Activated CD4-positive, alpha-beta T cell treated with anti-CD3 and anti-CD28 coated beads, Interleukin-2, amount 50 U/mL, for 4 hours (primary cell): ENCODE measurements at regions not wholly inside any gene's neighbourhood (a gene's known extent, or its start where the extent isn't known, plus 50 kb on each side); places are given as distances from the start of the nearest gene placed in this dataset.
A peak's percentile ranks its signal among the peaks of the same experiment; 100 is the strongest.
"Not testable (repeated sequence)": the region's sequence is repeated elsewhere in the genome, so short reads cannot be mapped to it uniquely, and the experiment has no call there.

Experiments used
- DNase-seq, 2 experiments: peaks; one replicate each; pipeline ENCODE4 v3.0.0-alpha.2; 2020

DNA sequence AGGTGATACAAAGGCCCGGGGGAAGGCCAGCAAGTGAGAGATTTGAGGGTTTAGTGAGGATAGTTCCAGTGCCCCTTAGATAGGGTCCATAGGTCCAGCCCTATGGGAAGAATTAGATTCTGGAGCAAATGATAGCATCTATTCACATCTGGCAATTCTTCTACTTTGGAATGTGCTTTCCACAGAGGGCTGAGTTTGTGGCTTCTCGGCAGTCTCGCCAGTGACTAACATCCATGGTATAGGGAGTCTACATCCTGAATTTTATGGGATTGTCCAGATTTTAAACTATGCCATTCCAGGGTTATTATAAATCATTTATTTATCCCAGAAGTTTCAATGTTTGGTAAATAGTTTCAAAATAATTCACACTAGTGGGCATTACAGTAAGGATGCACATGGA is 207.3 kb upstream of the ADO start:
- DNase-seq = no peak

DNA sequence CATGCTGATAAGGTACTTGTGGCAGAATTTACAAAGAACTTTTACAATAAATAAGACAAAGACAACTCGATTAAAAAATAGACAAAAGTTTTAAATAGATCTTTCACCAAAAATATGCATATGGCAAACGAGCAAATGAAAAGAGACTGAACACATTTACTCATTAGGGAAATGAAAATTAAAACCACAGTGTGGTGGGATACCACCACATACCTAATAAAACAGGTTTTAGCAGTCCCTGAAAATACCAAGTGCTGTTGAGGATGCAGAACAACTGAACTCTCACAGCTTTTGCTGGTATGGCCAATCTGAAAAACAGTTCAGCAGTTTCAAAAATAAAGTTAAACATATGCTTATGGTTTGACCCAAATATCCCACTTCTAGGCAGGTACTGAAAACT is 205.4 kb upstream of the ADO start:
- DNase-seq = no peak

DNA sequence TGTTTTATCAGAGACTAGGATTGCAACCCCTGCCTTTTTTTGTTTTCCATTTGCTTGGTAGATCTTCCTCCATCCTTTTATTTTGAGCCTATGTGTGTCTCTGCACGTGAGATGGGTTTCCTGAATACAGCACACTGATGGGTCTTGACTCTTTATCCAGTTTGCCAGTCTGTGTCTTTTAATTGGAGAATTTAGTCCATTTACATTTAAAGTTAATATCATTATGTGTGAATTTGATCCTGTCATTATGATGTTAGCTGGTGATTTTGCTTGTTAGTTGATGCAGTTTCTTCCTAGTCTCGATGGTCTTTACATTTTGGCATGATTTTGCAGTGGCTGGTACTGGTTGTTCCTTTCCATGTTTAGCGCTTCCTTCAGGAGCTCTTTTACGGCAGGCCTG is 198.0 kb upstream of the ADO start:
- not testable (repeated sequence) for DNase-seq

DNA sequence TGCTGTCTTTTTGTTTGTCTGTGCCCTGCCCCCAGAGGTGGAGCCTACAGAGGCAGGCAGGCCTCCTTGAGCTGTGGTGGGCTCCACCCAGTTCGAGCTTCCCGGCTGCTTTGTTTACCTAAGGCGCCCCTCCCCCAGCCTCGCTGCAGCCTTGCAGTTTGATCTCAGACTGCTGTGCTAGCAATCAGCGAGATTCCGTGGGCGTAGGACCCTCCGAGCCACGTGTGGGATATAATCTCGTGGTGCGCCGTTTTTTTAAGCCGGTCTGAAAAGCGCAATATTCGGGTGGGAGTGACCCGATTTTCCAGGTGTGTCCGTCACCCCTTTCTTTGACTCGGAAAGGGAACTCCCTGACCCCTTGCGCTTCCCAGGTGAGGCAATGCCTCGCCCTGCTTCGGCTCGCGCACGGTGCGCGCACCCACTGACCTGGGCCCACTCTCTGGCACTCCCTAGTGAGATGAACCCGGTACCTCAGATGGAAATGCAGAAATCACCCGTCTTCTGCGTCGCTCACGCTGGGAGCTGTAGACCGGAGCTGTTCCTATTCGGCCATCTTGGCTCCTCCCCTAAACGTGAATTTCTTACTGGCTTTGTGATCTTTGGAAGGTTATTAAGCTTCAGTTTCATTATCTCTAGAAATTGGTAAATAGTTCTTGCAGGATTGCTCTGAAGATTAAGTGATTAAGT is 196.2 kb upstream of the ADO start:
- not testable (repeated sequence) for DNase-seq

DNA sequence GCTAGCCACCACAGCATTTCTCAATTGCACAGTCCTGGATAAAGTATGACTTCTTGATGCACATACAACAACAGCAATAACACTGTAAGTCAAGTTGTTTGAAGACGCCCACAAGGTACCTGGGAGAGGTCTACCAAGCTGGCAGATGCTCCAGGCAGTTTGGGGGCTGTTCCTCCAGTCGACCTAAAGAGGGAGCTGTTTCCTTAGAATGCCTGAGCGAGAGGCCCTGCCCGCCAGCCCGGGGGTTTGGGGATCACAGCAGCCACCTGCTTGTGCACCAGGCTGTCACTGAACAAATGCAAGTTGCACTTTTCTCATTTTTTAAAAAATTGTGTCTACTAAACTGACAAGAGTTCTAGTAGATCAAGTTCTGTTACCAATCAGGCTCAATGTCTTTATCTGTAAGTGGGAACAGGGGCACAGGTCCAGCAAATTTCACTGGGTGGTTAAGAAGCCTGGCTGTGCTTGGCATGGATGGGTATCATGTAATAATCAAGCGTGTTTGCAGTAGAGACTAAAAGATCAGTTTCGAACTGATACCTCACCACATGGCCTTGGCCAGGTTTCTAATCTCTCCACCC is 193.8 kb upstream of the ADO start:
- DNase-seq = peak; percentile 73 to 79

DNA sequence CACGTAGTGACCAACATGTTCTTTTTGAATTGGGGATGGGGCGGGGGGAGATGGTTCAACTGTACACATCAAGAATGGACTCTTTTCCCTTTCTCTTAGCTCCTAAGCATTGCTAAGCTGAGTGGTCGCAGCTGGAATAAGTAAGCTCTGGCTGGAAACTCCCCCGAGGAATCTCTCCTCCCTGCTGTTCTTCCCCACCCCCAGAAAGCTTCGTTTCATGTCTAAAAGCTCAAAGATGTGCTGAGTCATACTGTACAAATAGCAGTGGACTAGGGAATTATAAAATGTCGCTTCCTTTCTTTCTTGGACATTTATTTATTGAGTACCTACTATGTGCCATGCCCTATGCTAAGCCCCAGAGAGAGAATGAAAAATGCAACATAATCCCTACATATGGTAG is 191.1 kb upstream of the ADO start:
- no peak for DNase-seq

DNA sequence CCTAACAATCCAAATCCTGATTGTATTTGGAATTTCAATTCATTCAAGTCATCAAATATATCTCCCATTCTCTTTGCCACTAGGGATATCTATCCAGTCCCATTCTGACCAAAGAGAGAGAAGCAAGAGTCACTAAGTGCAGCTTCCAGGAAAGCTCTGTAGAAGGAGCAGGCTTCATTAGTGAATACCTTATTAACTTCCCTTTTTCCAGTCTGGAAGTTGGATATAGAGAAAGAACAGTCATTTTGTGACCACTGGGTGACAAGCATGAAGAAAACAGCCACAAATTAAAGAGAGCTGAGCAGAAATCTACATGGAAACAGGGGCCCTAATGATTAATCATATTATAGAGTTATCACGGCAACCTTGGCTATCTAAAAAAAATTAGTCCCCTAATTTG is 190.7 kb upstream of the ADO start:
- no peak for DNase-seq

DNA sequence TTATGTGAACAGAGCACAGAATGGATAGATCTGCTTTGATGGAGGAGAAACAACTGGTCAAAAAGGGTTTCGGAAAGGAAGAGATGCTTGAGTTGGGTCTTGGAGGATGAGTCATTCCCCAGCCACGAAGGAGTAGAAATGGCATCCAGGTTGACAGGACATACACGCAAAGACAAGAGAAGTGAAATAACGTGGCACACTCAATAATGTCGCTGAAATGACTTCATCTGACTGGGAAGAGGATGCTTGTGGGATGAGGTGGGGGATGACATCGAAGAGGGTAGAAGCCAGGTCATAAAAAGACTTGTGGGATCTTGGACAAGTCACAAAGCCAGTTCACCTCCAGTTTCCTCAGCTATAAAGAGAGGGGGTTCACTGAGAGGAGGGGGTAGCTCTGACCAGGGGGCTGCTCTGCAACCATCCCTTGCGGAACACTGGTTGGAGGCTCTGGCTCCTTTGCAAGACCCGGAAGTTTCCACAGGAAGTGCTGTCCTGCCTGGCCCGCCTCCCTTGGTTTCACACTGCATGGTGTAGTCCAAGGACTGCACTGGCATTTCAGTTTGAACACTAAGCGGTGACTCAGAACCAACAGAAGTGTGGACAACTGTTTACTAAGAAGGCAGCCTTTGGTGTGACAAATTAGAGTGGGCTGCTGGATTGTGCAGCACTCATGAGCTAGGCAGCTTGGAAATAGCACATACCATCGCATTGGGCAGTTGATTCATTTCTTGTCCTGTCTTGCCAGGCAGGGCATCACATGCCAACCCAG is 189.9 kb upstream of the ADO start:
- no peak for DNase-seq

DNA sequence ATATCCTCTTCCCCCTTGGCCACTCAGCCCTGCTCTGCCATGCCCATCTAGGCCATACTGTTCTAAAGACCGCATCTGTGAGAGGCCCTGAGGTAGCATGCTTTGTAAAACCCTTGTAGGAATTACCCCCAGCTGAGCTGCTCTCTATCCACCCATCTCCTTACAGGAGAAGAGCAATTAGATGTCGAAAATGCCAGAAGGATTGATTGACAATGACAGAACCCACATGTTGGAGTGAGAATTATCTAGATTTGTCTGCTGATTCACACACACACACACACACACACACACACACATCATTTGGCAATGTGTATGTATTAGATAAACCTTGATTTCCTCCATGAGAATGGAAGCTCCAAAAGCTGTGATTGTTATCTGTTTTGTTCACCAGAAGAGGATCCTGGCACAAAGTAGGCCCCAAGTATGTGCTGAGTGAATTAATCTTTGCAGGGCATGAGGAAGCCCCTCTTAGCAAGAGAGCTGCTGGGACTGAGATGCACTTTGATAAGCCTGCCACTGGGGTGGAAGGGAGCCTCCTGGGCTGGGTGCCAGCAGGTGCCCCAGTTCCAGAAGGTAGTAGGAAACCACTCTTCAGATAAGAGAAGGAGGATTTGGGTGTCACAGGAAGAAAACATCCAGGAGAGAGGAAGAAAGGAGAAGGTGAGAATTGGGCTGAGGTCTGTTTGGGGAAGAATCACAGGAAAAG is 187.5 kb upstream of the ADO start:
- DNase-seq = no peak

DNA sequence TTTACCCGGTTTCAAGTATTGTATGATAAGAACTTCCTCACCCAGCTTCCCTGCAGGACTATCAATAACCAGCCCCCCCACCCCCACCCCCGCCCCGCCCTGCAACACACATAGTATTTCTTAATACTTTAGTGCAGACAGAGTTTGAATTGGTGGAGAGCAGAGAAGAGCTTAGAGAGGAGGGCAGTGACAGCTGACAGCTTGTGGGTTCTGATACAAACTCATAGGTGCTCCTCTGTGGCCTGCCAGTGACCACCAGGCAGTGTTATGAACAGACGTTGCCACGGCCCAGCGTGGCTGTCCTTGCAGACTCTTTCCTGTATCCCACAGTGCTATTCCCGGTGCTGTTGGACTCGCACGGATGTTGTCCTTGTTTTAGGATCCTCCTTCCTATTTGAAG is 186.9 kb upstream of the ADO start:
- no peak for DNase-seq

DNA sequence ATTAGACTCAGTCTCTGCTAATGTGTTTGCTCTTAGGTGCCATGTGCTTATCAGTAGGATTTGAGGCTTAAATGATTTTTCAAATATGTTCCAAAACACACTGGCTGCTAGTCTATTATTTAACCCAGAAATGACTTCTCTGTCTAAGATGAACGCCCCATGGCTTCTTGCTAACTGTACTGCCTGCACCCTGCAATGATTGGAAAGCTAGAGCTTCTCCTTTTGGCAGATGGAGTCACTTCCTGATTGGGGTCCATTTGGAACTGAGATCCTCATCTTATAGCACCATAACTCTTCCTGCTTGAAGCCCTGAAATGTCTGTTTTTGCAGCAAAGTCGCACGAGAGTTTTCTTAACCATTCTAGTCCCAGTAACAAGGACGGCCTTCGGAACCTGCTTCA is 186.5 kb upstream of the ADO start:
- DNase-seq = no peak

DNA sequence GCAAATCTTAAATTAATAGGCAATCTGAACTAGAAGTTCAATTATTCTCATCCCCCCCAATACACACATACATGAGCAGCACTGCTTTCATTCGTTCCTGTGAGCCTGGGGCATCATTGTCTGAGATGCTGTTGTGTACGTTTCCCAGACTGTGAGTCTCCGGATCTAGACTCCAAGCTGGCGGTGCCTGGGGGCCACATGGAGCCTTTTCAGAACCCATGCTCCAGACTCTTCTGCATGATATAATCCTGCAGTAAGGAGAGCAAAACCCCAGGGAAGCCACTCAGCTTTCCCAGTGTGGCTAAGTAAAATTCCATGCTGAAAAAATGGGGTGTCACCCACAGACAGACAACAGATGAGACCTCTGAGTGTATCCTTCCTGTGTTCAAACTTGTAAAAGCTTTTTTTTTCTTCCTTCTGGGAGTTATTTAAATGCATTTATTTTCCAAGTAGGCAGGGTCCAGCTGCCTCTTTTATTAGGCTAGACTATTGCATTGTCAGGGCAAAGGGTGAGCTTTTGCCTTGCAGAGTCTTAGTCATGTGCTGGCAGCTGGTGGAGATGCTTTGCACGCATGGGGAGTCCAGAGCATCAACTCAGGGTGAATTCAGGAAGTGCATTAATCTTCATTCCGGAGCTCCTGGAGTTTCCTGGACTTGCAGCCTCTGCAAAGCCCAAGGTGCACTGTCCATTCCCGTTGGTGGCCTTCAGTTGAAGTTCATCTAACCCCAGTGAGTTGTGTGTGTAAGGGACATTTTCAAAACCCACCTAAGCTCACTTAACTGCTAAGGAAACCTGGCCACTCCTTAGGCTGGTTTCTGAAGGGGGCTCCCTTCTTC is 185.7 kb upstream of the ADO start:
- DNase-seq = no peak

DNA sequence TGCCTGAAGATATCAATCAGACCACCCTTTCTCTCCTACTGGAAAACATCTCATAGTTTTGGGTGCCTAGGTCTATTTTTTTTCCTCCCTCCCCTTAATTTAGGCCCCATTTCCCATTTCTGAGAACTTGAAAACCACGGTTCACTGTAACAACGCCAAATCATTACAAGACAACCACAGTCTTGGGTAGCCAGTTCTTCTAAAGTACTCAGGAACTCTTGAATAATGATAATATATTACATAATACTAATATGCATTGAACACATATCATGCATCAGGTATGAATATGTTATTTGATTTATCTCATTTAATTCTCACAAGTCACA is 185.1 kb upstream of the ADO start:
- DNase-seq = no peak

DNA sequence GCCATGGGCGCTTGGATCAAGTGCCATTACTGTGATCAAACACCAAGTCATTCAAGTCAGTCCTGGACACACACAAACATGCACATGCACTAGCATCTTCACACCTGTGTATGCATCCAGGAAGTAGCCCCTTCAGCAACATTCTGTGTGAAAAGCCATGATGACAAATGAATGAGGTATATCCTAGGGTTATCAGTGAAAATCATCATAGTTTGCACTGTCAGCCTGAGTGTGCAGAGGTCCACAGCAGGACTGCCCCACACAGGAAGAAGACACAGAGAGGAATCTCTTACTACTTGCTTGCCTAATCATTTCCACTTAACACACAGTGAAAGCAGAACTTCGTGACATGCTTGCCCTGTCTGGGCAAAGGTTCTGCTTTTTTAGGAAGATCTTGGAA is 184.0 kb upstream of the ADO start:
- DNase-seq = no peak

DNA sequence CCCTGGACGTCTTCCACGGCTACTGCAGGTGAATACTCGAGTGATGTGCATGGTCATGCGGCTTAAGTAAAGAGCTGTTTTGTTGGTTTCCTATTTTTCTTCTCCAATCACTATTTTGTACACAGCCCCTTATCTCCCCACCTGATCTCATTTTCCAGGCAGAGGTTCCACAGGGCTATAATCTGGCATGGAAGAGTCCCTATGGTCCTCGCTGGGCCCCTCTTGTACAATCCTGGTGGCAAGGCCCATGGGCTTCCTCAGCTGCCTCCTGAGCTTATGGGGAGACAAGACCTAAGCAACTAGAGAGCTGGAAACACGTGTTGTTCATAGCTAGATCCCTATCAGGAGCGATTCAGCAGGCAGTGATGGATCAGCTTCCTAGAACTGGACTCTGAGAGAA is 181.3 kb upstream of the ADO start:
- no peak for DNase-seq

DNA sequence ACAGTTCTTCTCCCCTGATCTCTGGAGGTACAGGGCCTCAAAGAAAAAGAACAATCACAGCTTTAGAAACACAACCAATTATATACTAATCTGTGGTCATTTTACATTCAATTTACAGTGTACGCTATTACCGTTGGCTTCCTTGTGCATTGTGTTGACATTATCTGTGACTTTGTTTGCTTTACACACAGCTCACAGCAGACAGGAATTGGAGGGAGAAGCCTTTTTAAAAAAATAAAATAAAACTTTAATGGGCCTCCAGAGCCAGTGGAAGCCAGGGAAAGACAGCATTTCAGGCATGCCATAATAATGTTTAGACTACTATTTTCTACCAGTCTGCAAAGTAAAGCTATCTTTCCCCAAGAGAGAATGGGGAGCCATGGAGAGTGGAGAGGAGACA is 179.0 kb upstream of the ADO start:
- DNase-seq = no peak

DNA sequence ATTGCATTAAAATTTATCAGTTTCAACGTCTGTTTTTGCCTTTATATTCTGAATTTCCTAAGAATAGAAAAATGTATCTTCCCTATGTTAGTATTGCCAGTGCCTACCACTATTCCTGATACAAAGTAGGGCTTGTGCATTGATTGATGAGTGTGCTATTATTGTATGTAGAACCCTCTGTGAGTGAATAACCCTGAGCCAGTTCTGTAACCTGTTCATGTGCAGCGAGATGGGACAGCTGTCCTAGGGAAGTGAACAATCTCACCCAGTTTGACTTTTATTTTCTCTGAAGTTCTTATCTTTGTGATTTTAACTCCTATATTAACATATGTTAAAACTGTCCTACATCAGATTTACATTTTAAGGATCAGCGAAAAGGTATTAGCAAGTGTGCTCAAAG is 178.4 kb upstream of the ADO start:
- no peak for DNase-seq

DNA sequence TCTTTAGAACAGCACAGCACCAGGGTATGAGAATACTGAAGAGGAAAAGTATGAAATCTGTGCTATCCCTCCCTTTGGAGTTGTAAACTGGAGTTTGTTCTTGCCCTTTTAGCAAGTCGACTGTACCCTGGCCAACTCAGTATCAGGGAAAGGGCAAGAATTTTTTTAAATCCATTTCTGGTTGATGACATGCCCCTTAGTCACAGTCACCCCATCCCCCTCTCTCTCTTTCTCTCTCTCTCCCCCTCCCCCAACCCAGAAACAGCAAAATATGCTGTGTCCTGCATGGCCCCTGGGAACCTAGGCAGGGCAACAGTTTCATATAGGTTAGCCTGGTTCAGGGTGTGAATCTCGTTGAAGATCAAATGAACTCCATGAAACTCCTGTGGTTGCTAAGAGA is 177.7 kb upstream of the ADO start:
- no peak for DNase-seq

DNA sequence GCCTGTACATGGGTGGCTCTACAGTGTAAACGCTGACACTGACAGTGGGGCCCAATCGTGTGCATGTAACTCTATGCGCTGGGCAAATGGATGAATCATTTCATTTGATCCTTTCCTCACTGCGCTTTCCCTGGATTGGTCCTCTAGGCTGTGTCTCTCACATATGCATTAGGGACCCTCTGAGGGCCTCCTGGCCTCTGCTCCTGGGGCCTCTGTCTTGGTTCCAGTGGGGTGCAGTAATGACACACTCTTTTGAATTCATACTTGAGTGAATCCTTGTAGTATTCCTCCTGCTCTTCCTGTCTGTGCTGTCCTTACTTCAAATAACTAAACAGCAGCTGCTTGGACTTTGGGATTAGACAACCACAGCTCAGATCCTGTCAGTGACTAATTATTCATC is 176.5 kb upstream of the ADO start:
- no peak for DNase-seq

DNA sequence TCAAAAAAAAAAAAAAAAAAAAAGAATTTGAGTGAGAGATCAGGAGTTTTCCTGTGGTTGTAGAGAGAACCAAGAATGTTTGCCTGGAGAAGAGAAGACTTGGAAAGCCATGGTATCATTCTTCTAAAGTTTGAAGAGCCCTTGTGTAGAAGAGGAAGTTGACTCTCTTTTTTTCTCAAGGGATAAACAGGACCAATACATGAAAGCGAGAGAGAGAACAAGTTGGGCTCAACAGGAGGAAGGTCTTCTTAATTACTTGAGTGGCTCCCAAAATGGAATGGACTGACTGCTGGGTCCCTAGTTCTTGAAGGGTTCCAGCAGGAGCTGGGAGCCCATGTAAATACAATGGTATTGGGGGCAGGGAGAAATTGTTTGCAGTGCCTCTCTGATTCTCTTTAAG is 173.3 kb upstream of the ADO start:
- no peak for DNase-seq

DNA sequence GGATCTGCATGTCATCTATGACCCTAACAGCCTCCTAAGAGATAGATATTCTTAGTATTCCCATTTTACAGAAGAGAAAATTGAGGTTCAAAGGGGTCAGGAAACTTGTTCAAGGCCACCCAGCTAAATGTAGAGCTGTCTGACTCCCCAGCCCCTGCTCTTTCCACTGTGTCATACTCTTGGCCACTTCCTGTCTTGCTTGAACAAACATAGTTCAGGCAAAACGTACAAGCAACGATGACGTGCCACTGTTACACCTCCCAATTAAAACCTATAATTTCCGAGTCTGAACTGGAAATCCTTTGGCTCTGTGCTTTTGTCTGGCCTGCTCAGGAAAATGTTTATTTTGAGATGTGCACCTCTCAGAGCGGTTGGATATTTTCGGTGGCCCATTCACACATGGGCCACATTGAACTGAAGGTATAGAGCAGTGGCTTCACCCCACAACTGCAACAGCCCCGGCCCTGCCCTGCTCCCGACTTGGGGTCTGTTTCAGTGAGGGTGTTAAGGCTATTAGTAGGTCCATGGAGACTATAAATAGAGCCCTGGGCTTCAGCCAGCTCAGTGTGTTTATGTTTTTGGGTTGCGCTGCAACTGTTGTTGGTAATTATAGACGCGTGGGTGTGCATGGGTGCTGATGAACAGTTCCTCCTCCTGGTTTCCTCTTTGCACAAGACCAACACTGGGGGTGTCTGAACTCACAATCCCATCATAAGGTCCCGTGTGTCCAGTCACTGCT is 172.3 kb upstream of the ADO start:
- peak; percentile 51 to 60 for DNase-seq

DNA sequence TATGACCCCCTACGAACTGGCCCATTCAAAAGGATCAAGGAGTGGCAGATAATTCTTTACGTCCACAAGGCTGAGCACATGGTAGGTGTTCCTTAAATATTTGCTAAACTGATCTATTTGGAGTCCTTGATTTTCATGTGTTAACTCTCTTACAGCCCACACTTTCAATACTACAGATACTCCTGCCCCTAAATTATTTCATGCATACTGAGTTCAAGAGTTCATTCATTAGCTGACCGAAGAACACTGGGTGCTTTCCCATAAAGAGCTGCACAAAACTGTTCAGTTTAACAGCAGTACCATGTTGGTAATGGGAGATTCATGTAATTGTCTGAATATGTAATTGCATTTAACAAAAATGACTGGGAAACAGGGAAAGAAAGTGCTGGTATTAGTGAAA is 170.5 kb upstream of the ADO start:
- no peak for DNase-seq
